HG03439 (cell line): ENCODE measurements at regions not wholly inside any gene's neighbourhood (a gene's known extent, or its start where the extent isn't known, plus 50 kb on each side); places are given as distances from the start of the nearest gene placed in this dataset.

Source experiments
- ATAC-seq: cut with Tn5 transposase; IDR thresholded peaks from one replicate; pipeline ENCODE4 v1.9.1; 2021; ENCODE audit warnings: mild to moderate bottlenecking, moderate library complexity; ENCODE audit not compliant: unreplicated experiment

DNA sequence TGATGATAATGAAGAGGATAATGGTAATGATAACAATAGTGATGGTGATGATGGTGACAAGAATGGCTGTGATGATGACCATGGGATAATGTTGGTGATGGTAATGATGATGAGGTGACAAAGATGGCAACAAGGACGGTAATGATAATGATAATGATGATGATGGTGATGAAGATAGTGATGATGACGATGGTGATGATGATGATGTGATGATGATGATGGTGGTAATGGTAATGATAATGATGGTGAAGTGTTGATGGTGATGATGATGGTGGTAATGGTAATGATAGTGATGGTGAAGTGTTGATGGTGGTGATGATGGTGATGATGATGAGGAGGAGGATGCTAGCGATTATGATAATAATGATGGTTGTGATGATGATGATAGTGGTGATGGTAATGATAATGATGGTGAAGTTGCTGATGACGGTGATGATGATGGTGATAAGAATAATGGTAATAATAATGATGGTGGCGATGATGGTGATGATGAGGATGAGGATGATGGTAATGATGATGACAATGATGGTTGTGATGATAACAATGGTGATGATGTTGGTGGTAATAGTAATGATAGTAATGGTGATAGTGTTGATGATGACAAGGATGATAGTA, 54.7 kb upstream of the OPCML start:
- no peak for ATAC-seq

- ATAC-seq: no peak
Measured at GRCh38 chr11:133582750-133583149, 50.4 kb upstream of the OPCML start.

DNA sequence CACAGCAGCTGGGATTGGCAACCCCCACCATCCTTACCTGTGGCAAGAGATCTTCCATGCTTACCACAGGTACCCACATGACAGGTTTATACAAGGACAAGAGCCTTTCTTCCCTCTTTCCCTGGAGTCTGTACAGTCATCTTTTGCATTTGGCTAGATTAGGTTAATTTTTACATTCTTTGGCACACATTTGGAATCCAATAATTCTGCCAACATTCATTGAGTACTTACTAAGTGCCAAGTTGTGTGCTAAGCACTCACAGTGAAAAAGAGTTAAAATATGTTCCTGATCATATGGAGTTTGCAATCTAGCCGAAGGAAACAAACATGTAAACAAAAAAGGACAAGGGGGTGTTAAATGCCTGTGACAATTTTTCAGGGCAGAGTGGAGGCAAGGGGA, 50.0 kb upstream of the OPCML start:
- no peak for ATAC-seq
